Fibroblast of the conjunctiva (primary cell): ENCODE measurements at regions not wholly inside any gene's neighbourhood (a gene's known extent, or its start where the extent isn't known, plus 50 kb on each side); places are given as distances from the start of the nearest gene placed in this dataset.

Experiments
- DNase-seq: peaks from one replicate; pipeline ENCODE4 v3.0.0-alpha.2; 2010; ENCODE audit warnings: low read depth

- no peak for DNase-seq
These were observed 165.2 kb downstream of the ZPLD1 start for GRCh38 chr3:102599819-102600576.

- DNase-seq, result no peak
These were observed 170.3 kb downstream of the ZPLD1 start for GRCh38 chr3:102605153-102605552.

- no peak for DNase-seq
These were observed 174.1 kb downstream of the ZPLD1 start for GRCh38 chr3:102608875-102609274.

- DNase-seq, result no peak
These were observed 179.3 kb downstream of the ZPLD1 start for GRCh38 chr3:102614021-102614569.

GRCh38 chr3:102614585-102614984, 179.8 kb downstream of the ZPLD1 start:
- no peak for DNase-seq

- no peak for DNase-seq
These were observed 182.6 kb downstream of the ZPLD1 start for GRCh38 chr3:102617381-102617780.

GRCh38 chr3:102619361-102619760, 184.5 kb downstream of the ZPLD1 start:
- DNase-seq, result no peak

GRCh38 chr3:102629943-102630342, 195.1 kb downstream of the ZPLD1 start:
- DNase-seq, result no peak

GRCh38 chr3:102630531-102630930, 195.7 kb downstream of the ZPLD1 start:
- DNase-seq, result no peak

GRCh38 chr3:102643546-102643945, 208.7 kb downstream of the ZPLD1 start:
- no peak for DNase-seq

GRCh38 chr3:102646557-102646956, 211.7 kb downstream of the ZPLD1 start:
- no peak for DNase-seq

- no peak for DNase-seq
These were observed 225.8 kb downstream of the ZPLD1 start for GRCh38 chr3:102660653-102661052.

- DNase-seq, result no peak
These were observed 227.1 kb downstream of the ZPLD1 start for GRCh38 chr3:102661707-102662497.

- no peak for DNase-seq
These were observed 227.6 kb downstream of the ZPLD1 start for GRCh38 chr3:102662498-102662772.

- no peak for DNase-seq
These were observed 229.3 kb downstream of the ZPLD1 start for GRCh38 chr3:102664126-102664525.

- no peak for DNase-seq
These were observed 230.4 kb downstream of the ZPLD1 start for GRCh38 chr3:102665183-102665582.

- DNase-seq, result no peak
These were observed 233.4 kb downstream of the ZPLD1 start for GRCh38 chr3:102668247-102668646.

- DNase-seq, result no peak
These were observed 236.2 kb downstream of the ZPLD1 start for GRCh38 chr3:102670986-102671385.

- DNase-seq, result no peak
These were observed 237.5 kb downstream of the ZPLD1 start for GRCh38 chr3:102672305-102672704.

GRCh38 chr3:102673271-102674115, 238.7 kb downstream of the ZPLD1 start:
- DNase-seq, result peak; percentile 21

GRCh38 chr3:102674284-102674683, 239.5 kb downstream of the ZPLD1 start:
- DNase-seq, result no peak

GRCh38 chr3:102676424-102676823, 241.6 kb downstream of the ZPLD1 start:
- DNase-seq, result no peak
